ENCODE measurements at regions not wholly inside any gene's neighbourhood (a gene's known extent, or its start where the extent isn't known, plus 50 kb on each side); places are given as distances from the start of the nearest gene placed in this dataset.

- Histone ChIP-seq H2BK5ac (ENCODE audit: low read length) (no peak overlapping the region), H3K56ac (ENCODE audit: low read length) (no peak overlapping the region), H3K9ac (ENCODE audit: low read length) (no peak overlapping the region), H3K4me3 (ENCODE audit: low read length) (no peak overlapping the region), H2AK5ac (ENCODE audit: low read length) (no peak overlapping the region), H3K18ac (ENCODE audit: low read length) (no peak overlapping the region), H4K8ac (ENCODE audit: low read depth, low read length) (no peak overlapping the region), H3K79me2 (ENCODE audit: control insufficient read depth, insufficient read depth, low read length) (no peaks in the 10 kb centered on the region), H3K27ac (ENCODE audit: low read depth, low read length) (no peak overlapping the region), H4K5ac (ENCODE audit: low read length) (no peak overlapping the region), H2BK15ac (replicated peaks; ENCODE audit: low read depth) (no peak overlapping the region), H3K4me2 (ENCODE audit: low read length) (no peak overlapping the region), H3K27me3 (ENCODE audit: insufficient read depth, low read length, poor library complexity) (no peaks in the 10 kb centered on the region), H3K23ac (ENCODE audit: low read length) (no peak overlapping the region), H3K79me1 (ENCODE audit: low read length) (no peaks in the 10 kb centered on the region), H2BK120ac (ENCODE audit: low read depth, low read length) (no peak overlapping the region), H3K4me1 (ENCODE audit: control insufficient read depth, low read depth, low read length) (no peaks in the 10 kb centered on the region), H3K36me3 (ENCODE audit: control insufficient read depth, insufficient read depth, low read length) (no peaks in the 10 kb centered on the region), H3K4ac (ENCODE audit: low read depth, low read length) (no peak overlapping the region)
- no CpG with 5 or more reads among the region's 3 CpGs for WGBS (ENCODE audit: extremely low coverage, insufficient coverage, low lambda C conversion rate)
- no peak for DNase-seq
Observed at GRCh38 chr5:170159947-170160346, 54.2 kb downstream of the FOXI1 start.

DNA sequence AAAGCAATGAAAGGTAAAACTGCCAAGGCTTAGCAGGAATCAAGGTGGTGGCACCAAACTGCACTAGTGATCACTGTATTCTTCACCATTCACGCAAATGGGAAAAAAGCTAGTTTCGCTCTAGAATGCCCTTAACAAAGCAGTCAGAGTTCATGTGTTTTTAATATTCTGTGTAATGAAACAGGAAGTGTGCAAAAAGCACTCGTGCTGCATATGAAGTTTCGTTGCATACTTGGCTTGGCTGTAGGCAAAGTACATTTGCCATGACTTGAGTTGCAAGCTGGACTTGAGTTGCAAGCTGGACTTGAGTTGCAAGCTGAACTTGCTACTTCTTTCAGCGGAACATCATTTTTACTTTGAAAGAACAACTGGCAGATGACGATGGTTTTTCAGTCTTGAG, 55.4 kb downstream of the FOXI1 start:
- Histone ChIP-seq H3K27me3 (ENCODE audit: insufficient read depth, low read length, poor library complexity) (no peaks in the 10 kb centered on the region), H3K56ac (ENCODE audit: low read length) (no peak overlapping the region), H3K4ac (ENCODE audit: low read depth, low read length) (no peak overlapping the region), H3K4me1 (ENCODE audit: control insufficient read depth, low read depth, low read length) (no peaks in the 10 kb centered on the region), H3K79me2 (ENCODE audit: control insufficient read depth, insufficient read depth, low read length) (no peaks in the 10 kb centered on the region), H4K5ac (ENCODE audit: low read length) (no peak overlapping the region), H3K4me3 (ENCODE audit: low read length) (no peak overlapping the region), H3K27ac (ENCODE audit: low read depth, low read length) (no peak overlapping the region), H3K79me1 (ENCODE audit: low read length) (no peaks in the 10 kb centered on the region), H3K36me3 (ENCODE audit: control insufficient read depth, insufficient read depth, low read length) (no peaks in the 10 kb centered on the region), H2BK120ac (ENCODE audit: low read depth, low read length) (no peak overlapping the region), H3K23ac (ENCODE audit: low read length) (no peak overlapping the region), H2AK5ac (ENCODE audit: low read length) (no peak overlapping the region), H3K18ac (ENCODE audit: low read length) (no peak overlapping the region), H2BK5ac (ENCODE audit: low read length) (no peak overlapping the region), H3K4me2 (ENCODE audit: low read length) (no peak overlapping the region), H4K8ac (ENCODE audit: low read depth, low read length) (no peak overlapping the region), H3K9ac (ENCODE audit: low read length) (no peak overlapping the region), H2BK15ac (replicated peaks; ENCODE audit: low read depth) (no peak overlapping the region)
- no CpG with 5 or more reads among the region's 6 CpGs for WGBS (ENCODE audit: extremely low coverage, insufficient coverage, low lambda C conversion rate)
- no peak for DNase-seq

GRCh38 chr5:170162631-170163321, 57.1 kb downstream of the FOXI1 start:
- H2BK120ac ChIP-seq (ENCODE audit: low read depth, low read length): no peak overlapping the region
- no peak for DNase-seq
- no peak overlapping the region for H3K4me3 ChIP-seq (ENCODE audit: low read length)
- H4K5ac ChIP-seq (ENCODE audit: low read length): no peak overlapping the region
- no peaks in the 10 kb centered on the region for H3K36me3 ChIP-seq (ENCODE audit: control insufficient read depth, insufficient read depth, low read length)
- H3K9ac ChIP-seq (ENCODE audit: low read length): no peak overlapping the region
- H2BK5ac ChIP-seq (ENCODE audit: low read length): no peak overlapping the region
- no peak overlapping the region for H4K8ac ChIP-seq (ENCODE audit: low read depth, low read length)
- H3K4me1 ChIP-seq (ENCODE audit: control insufficient read depth, low read depth, low read length): no peaks in the 10 kb centered on the region
- no peak overlapping the region for H3K23ac ChIP-seq (ENCODE audit: low read length)
- H3K27me3 ChIP-seq (ENCODE audit: insufficient read depth, low read length, poor library complexity): no peaks in the 10 kb centered on the region
- H3K18ac ChIP-seq (ENCODE audit: low read length): no peak overlapping the region
- no peak overlapping the region for H3K56ac ChIP-seq (ENCODE audit: low read length)
- H3K79me1 ChIP-seq (ENCODE audit: low read length): no peaks in the 10 kb centered on the region
- H3K4me2 ChIP-seq (ENCODE audit: low read length): no peak overlapping the region
- H3K4ac ChIP-seq (ENCODE audit: low read depth, low read length): no peak overlapping the region
- H3K27ac ChIP-seq (ENCODE audit: low read depth, low read length): no peak overlapping the region
- H3K79me2 ChIP-seq (ENCODE audit: control insufficient read depth, insufficient read depth, low read length): no peaks in the 10 kb centered on the region
- no peak overlapping the region for H2AK5ac ChIP-seq (ENCODE audit: low read length)
- no CpG with 5 or more reads among the region's 3 CpGs for WGBS (ENCODE audit: extremely low coverage, insufficient coverage, low lambda C conversion rate)
- no peak overlapping the region for H2BK15ac ChIP-seq (replicated peaks; ENCODE audit: low read depth)

GRCh38 chr5:170164087-170164486, 58.4 kb downstream of the FOXI1 start:
- H3K79me2 ChIP-seq (ENCODE audit: control insufficient read depth, insufficient read depth, low read length): no peaks in the 10 kb centered on the region

DNA sequence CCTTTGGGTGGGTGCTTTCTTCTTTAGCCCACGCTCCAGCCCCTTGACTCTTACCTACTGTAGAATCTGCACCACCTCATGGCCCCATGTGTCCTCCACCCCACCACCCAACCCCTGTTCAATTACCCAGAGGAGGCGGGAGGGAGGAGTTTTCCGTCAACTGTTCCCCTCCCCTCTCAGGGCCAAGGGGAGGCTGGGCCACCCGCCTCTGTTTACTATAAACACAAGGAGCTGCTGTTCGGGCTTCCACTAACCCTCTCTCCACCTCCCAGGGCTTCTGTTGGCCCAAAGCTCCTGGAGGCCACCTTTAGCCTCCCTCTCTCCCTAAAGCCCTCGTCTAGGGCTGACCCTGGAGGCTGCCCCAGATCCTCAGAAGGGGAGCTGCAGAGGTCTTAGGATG, 59.2 kb downstream of the FOXI1 start:
- no peak overlapping the region for H2BK120ac ChIP-seq (ENCODE audit: low read depth, low read length)
- H3K23ac ChIP-seq (ENCODE audit: low read length): no peak overlapping the region
- H3K36me3 ChIP-seq (ENCODE audit: control insufficient read depth, insufficient read depth, low read length): no peaks in the 10 kb centered on the region
- no peak for DNase-seq
- H2AK5ac ChIP-seq (ENCODE audit: low read length): no peak overlapping the region
- no peaks in the 10 kb centered on the region for H3K27me3 ChIP-seq (ENCODE audit: insufficient read depth, low read length, poor library complexity)
- no peaks in the 10 kb centered on the region for H3K79me1 ChIP-seq (ENCODE audit: low read length)
- no peak overlapping the region for H3K4ac ChIP-seq (ENCODE audit: low read depth, low read length)
- no peak overlapping the region for H3K4me2 ChIP-seq (ENCODE audit: low read length)
- H3K4me3 ChIP-seq (ENCODE audit: low read length): no peak overlapping the region
- H2BK5ac ChIP-seq (ENCODE audit: low read length): no peak overlapping the region
- H3K4me1 ChIP-seq (ENCODE audit: control insufficient read depth, low read depth, low read length): no peaks in the 10 kb centered on the region
- no peak overlapping the region for H4K5ac ChIP-seq (ENCODE audit: low read length)
- no peak overlapping the region for H3K56ac ChIP-seq (ENCODE audit: low read length)
- no peaks in the 10 kb centered on the region for H3K79me2 ChIP-seq (ENCODE audit: control insufficient read depth, insufficient read depth, low read length)
- no peak overlapping the region for H3K9ac ChIP-seq (ENCODE audit: low read length)
- no peak overlapping the region for H3K18ac ChIP-seq (ENCODE audit: low read length)
- H2BK15ac ChIP-seq (replicated peaks; ENCODE audit: low read depth): no peak overlapping the region
- H3K27ac ChIP-seq (ENCODE audit: low read depth, low read length): no peak overlapping the region
- no CpG with 5 or more reads among the region's 6 CpGs for WGBS (ENCODE audit: extremely low coverage, insufficient coverage, low lambda C conversion rate)
- no peak overlapping the region for H4K8ac ChIP-seq (ENCODE audit: low read depth, low read length)

More at GRCh38 chr5:170164087-170164486, 58.4 kb downstream of the FOXI1 start:
- no peak overlapping the region for H3K4me2 ChIP-seq (ENCODE audit: low read length)
- no peaks in the 10 kb centered on the region for H3K27me3 ChIP-seq (ENCODE audit: insufficient read depth, low read length, poor library complexity)
- no peak overlapping the region for H2BK5ac ChIP-seq (ENCODE audit: low read length)
- H3K27ac ChIP-seq (ENCODE audit: low read depth, low read length): no peak overlapping the region
- H4K8ac ChIP-seq (ENCODE audit: low read depth, low read length): no peak overlapping the region
- no peak overlapping the region for H3K23ac ChIP-seq (ENCODE audit: low read length)
- H2AK5ac ChIP-seq (ENCODE audit: low read length): no peak overlapping the region
- no peak overlapping the region for H3K56ac ChIP-seq (ENCODE audit: low read length)
- no peaks in the 10 kb centered on the region for H3K36me3 ChIP-seq (ENCODE audit: control insufficient read depth, insufficient read depth, low read length)
- no peak overlapping the region for H3K4ac ChIP-seq (ENCODE audit: low read depth, low read length)
- WGBS (ENCODE audit: extremely low coverage, insufficient coverage, low lambda C conversion rate): no CpG with 5 or more reads among the region's 5 CpGs
- no peaks in the 10 kb centered on the region for H3K79me1 ChIP-seq (ENCODE audit: low read length)
- H2BK15ac ChIP-seq (replicated peaks; ENCODE audit: low read depth): no peak overlapping the region
- no peak overlapping the region for H2BK120ac ChIP-seq (ENCODE audit: low read depth, low read length)
- no peaks in the 10 kb centered on the region for H3K4me1 ChIP-seq (ENCODE audit: control insufficient read depth, low read depth, low read length)
- no peak overlapping the region for H4K5ac ChIP-seq (ENCODE audit: low read length)
- no peak overlapping the region for H3K4me3 ChIP-seq (ENCODE audit: low read length)
- H3K18ac ChIP-seq (ENCODE audit: low read length): no peak overlapping the region
- no peak for DNase-seq
- H3K9ac ChIP-seq (ENCODE audit: low read length): no peak overlapping the region

DNA sequence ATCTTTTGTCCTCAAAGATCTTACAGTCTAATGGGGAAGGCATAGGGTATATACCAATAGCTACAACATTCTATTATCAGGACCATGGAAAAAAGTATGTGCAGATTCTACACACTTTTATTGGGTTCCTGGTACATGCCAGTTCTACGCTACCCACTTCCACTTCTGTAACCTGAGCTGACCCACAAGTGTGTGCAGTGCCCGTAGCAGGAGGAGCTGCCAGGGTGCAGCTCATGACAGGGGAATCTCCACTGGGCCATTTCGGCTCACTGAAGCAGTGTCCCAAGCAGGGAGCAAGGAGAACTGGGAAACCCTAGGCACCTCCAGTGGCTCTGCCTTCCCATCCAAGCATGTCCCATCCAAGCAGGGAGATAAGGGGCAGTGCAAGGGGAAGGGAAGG, 60.4 kb downstream of the FOXI1 start:
- no peak overlapping the region for H2AK5ac ChIP-seq (ENCODE audit: low read length)
- H3K4me2 ChIP-seq (ENCODE audit: low read length): no peak overlapping the region
- H3K79me2 ChIP-seq (ENCODE audit: control insufficient read depth, insufficient read depth, low read length): no peaks in the 10 kb centered on the region
- no peak overlapping the region for H3K27ac ChIP-seq (ENCODE audit: low read depth, low read length)
- no peak overlapping the region for H3K9ac ChIP-seq (ENCODE audit: low read length)
- no peak overlapping the region for H3K56ac ChIP-seq (ENCODE audit: low read length)
- H3K23ac ChIP-seq (ENCODE audit: low read length): peak overlapping the region; percentile 24
- H3K27me3 ChIP-seq (ENCODE audit: insufficient read depth, low read length, poor library complexity): no peaks in the 10 kb centered on the region
- no peak for DNase-seq
- H3K36me3 ChIP-seq (ENCODE audit: control insufficient read depth, insufficient read depth, low read length): no peaks in the 10 kb centered on the region
- H4K8ac ChIP-seq (ENCODE audit: low read depth, low read length): no peak overlapping the region
- no peak overlapping the region for H4K5ac ChIP-seq (ENCODE audit: low read length)
- H3K4ac ChIP-seq (ENCODE audit: low read depth, low read length): no peak overlapping the region
- H3K18ac ChIP-seq (ENCODE audit: low read length): no peak overlapping the region
- H3K4me3 ChIP-seq (ENCODE audit: low read length): no peak overlapping the region
- no peaks in the 10 kb centered on the region for H3K4me1 ChIP-seq (ENCODE audit: control insufficient read depth, low read depth, low read length)
- no peaks in the 10 kb centered on the region for H3K79me1 ChIP-seq (ENCODE audit: low read length)
- no peak overlapping the region for H2BK15ac ChIP-seq (replicated peaks; ENCODE audit: low read depth)
- WGBS (ENCODE audit: extremely low coverage, insufficient coverage, low lambda C conversion rate): no CpG with 5 or more reads among the region's 3 CpGs
- no peak overlapping the region for H2BK5ac ChIP-seq (ENCODE audit: low read length)
- H2BK120ac ChIP-seq (ENCODE audit: low read depth, low read length): no peak overlapping the region
